Nephron (organoid): ENCODE measurements at regions not wholly inside any gene's neighbourhood (a gene's known extent, or its start where the extent isn't known, plus 50 kb on each side); places are given as distances from the start of the nearest gene placed in this dataset.

Experiments
- H3K27ac Mint-ChIP-seq, 3 experiments: 2 replicates each; pipeline ENCODE4 v1.8.0; 2020; ENCODE audit warnings: mixed read lengths in 3 of 3, mild to moderate bottlenecking in 2 of 3, moderate library complexity in 1 of 3
- H3K27me3 Mint-ChIP-seq: 2 replicates; pipeline ENCODE4 v1.8.0; 2021; ENCODE audit warnings: low read depth, mild to moderate bottlenecking, moderate library complexity, mixed read lengths
- H3K36me3 Mint-ChIP-seq: 2 replicates; pipeline ENCODE4 v1.8.0; 2020; ENCODE audit warnings: low read depth, mixed read lengths
- H3K4me1 Mint-ChIP-seq: 2 replicates; pipeline ENCODE4 v1.8.0; 2020; ENCODE audit warnings: mixed read lengths
- H3K4me3 Mint-ChIP-seq, 3 experiments: 2 replicates each; pipeline ENCODE4 v1.8.0; 2020; ENCODE audit warnings: mild to moderate bottlenecking in 3 of 3, mixed read lengths in 3 of 3, moderate library complexity in 2 of 3
- H3K9me3 Mint-ChIP-seq: 2 replicates; pipeline ENCODE4 v1.8.0; 2020; ENCODE audit warnings: mixed read lengths
- CTCF ChIP-seq, 3 experiments: fragments of 200-600 bp; sonication (generic); IDR thresholded peaks; one replicate each; pipeline ENCODE4 v1.5.0; 2021; ENCODE audit warnings: antibody characterized with exemption in 3 of 3; ENCODE audit not compliant: unreplicated experiment in 3 of 3

GRCh38 chr9:94199776-94200175, 59.3 kb upstream of the ZNF169 start:
- no peak for TF ChIP-seq CTCF (IDR thresholded peaks at IDR 0.05; ENCODE audit: unreplicated experiment in 3 of 3)
- Mint-ChIP-seq H3K27ac (no peak overlapping the region), H3K4me1 (no peaks in the 10 kb centered on the region), H3K27me3 (no peaks in the 10 kb centered on the region), H3K36me3 (peaks cover 43% of the 10 kb centered on the region), H3K4me3 (no peak overlapping the region), H3K9me3 (peaks cover 47% of the 10 kb centered on the region)

- H3K27ac Mint-ChIP-seq: no peak overlapping the region
- no peaks in the 10 kb centered on the region for H3K4me1 Mint-ChIP-seq
- peaks cover 14% of the 10 kb centered on the region for H3K36me3 Mint-ChIP-seq
- no peaks in the 10 kb centered on the region for H3K27me3 Mint-ChIP-seq
- no peak for TF ChIP-seq CTCF (IDR thresholded peaks at IDR 0.05; ENCODE audit: unreplicated experiment in 3 of 3)
- peaks cover 36% of the 10 kb centered on the region for H3K9me3 Mint-ChIP-seq
- H3K4me3 Mint-ChIP-seq: no peak overlapping the region
Observed at GRCh38 chr9:94204174-94204573, 54.9 kb upstream of the ZNF169 start.

GRCh38 chr9:94207781-94208180, 51.3 kb upstream of the ZNF169 start:
- Mint-ChIP-seq H3K9me3 (peaks cover 21% of the 10 kb centered on the region), H3K27ac (no peak overlapping the region), H3K36me3 (no peaks in the 10 kb centered on the region), H3K27me3 (no peaks in the 10 kb centered on the region), H3K4me3 (no peak overlapping the region), H3K4me1 (no peaks in the 10 kb centered on the region)
- TF ChIP-seq CTCF (IDR thresholded peaks at IDR 0.05; ENCODE audit: unreplicated experiment in 3 of 3): no peak
